BE2C (cell line): ENCODE measurements at regions not wholly inside any gene's neighbourhood (a gene's known extent, or its start where the extent isn't known, plus 50 kb on each side); places are given as distances from the start of the nearest gene placed in this dataset.
"Not testable (repeated sequence)": the region's sequence is repeated elsewhere in the genome, so short reads cannot be mapped to it uniquely, and the experiment has no call there.

ENCODE experiments used
- DNase-seq: peaks from one replicate; pipeline ENCODE4 v3.0.0-alpha.2; 2020
- H3K27me3 ChIP-seq: fragments of 250-450 bp; sonication (Bioruptor Pico); 2 replicates; pipeline ENCODE4 v1.5.1; 2020; ENCODE audit warnings: mild to moderate bottlenecking
- H3K36me3 ChIP-seq: fragments of 250-450 bp; sonication (Bioruptor Pico); 2 replicates; pipeline ENCODE4 v1.5.1; 2020; ENCODE audit warnings: mild to moderate bottlenecking
- H3K4me1 ChIP-seq: fragments of 250-450 bp; sonication (Bioruptor Pico); 2 replicates; pipeline ENCODE4 v1.5.1; 2020
- H3K4me3 ChIP-seq: 2 replicates; pipeline ENCODE4 v1.5.1; 2011; ENCODE audit warnings: low read depth, low read length
- H3K9me3 ChIP-seq: fragments of 250-450 bp; sonication (Bioruptor Pico); 2 replicates; pipeline ENCODE4 v1.5.1; 2020
- CTCF ChIP-seq: IDR thresholded peaks from 2 replicates; pipeline ENCODE4 v1.5.1; 2012; ENCODE audit warnings: mild to moderate bottlenecking, low read depth, low read length

- Histone ChIP-seq H3K4me3 (no peak overlapping the region), H3K27me3 (no peaks in the 10 kb centered on the region), H3K9me3 (no peaks in the 10 kb centered on the region), H3K36me3 (no peaks in the 10 kb centered on the region), H3K4me1 (no peaks in the 10 kb centered on the region)
- no peak for DNase-seq
- TF ChIP-seq CTCF, result no peak
Observed at GRCh38 chr2:194549387-194549786, 1107.6 kb upstream of the SLC39A10 start.

GRCh38 chr2:194545978-194546377, 1111.0 kb upstream of the SLC39A10 start:
- Histone ChIP-seq H3K9me3 (no peaks in the 10 kb centered on the region), H3K27me3 (no peaks in the 10 kb centered on the region), H3K4me3 (no peak overlapping the region), H3K4me1 (no peaks in the 10 kb centered on the region), H3K36me3 (no peaks in the 10 kb centered on the region)
- DNase-seq, result no peak
- no peak; the same call in 1 of the 2 replicates for TF ChIP-seq CTCF

- no peak for DNase-seq
- no peaks in the 10 kb centered on the region for H3K27me3 ChIP-seq
- no peaks in the 10 kb centered on the region for H3K4me1 ChIP-seq
- no peaks in the 10 kb centered on the region for H3K9me3 ChIP-seq
- no peak overlapping the region for H3K4me3 ChIP-seq
- no peaks in the 10 kb centered on the region for H3K36me3 ChIP-seq
- TF ChIP-seq CTCF, result no peak
Observed at GRCh38 chr2:194539425-194539824, 1117.6 kb upstream of the SLC39A10 start.

DNA sequence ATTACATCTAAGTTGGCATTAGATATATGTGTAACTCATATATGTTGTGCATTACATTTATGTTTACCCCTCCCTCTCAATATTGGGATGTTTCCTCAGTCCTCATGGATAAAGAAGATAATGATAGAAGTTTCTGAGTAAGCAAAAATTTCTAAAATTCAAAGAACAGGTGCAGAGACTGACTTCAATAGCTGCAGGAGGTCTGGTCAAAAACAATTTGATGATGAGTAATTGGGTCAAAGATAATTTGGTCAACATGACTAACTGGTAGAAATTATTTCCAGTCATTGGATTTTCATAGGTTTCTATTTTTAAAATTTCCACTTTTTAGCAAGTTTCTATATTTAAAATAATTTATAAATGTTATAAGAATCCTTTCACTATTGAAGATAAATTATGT, 1130.9 kb upstream of the SLC39A10 start:
- Histone ChIP-seq H3K27me3 (no peaks in the 10 kb centered on the region), H3K9me3 (no peaks in the 10 kb centered on the region), H3K4me3 (no peak overlapping the region), H3K36me3 (no peaks in the 10 kb centered on the region), H3K4me1 (no peaks in the 10 kb centered on the region)
- no peak for DNase-seq
- TF ChIP-seq CTCF, result no peak

DNA sequence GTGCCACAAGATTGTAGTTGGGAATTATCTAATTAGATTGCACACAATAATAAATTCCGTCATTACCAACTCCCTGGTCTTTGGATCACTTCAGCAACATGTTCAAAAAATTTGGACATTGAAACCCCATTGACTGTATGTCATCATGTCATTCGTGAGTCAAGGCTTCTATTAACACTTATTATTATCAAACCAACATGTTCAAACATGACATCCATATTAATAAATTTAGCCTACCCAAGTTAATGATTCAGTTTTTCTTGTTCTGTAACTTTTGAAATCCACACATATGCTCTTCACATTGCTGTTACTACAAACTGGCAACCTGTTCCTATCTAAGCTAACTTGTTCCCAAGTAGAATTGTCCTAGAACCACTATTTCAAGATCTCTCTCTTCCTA, 1142.7 kb upstream of the SLC39A10 start:
- no peaks in the 10 kb centered on the region for H3K27me3 ChIP-seq
- no peaks in the 10 kb centered on the region for H3K4me1 ChIP-seq
- no peaks in the 10 kb centered on the region for H3K36me3 ChIP-seq
- 0 out of 2 replicates have a peak, but pooled peaks cover 3% of the 10 kb centered on the region for H3K9me3 ChIP-seq
- H3K4me3 ChIP-seq, result no peak overlapping the region
- no peak for TF ChIP-seq CTCF
- no peak for DNase-seq

DNA sequence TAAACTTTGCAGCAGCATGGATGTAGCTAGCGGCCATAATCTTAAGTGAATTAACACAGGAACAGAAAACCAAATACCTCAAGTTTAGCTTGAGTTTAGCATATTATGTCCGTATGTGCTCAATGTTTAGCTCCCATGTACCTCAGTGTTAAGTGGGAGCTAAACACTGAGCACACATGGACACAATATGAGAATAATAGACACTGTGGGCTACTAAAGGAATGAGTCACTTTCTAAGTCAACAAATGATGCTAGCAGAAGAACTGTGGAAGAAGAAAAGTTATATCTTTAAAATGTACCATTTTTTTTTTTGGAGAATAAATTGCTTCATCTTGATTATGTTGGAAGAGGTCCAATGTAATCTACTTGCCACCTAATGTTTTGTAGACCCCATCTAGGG, 1146.0 kb upstream of the SLC39A10 start:
- not testable (repeated sequence) for H3K9me3 ChIP-seq, H3K27me3 ChIP-seq, DNase-seq, H3K36me3 ChIP-seq, H3K4me3 ChIP-seq, H3K4me1 ChIP-seq

- H3K9me3 ChIP-seq, H3K4me1 ChIP-seq, H3K36me3 ChIP-seq, DNase-seq, H3K27me3 ChIP-seq, H3K4me3 ChIP-seq: not testable (repeated sequence)
Observed at GRCh38 chr2:194504876-194505275, 1152.2 kb upstream of the SLC39A10 start.
